ENCODE measurements at regions not wholly inside any gene's neighbourhood (a gene's known extent, or its start where the extent isn't known, plus 50 kb on each side); places are given as distances from the start of the nearest gene placed in this dataset.

DNA sequence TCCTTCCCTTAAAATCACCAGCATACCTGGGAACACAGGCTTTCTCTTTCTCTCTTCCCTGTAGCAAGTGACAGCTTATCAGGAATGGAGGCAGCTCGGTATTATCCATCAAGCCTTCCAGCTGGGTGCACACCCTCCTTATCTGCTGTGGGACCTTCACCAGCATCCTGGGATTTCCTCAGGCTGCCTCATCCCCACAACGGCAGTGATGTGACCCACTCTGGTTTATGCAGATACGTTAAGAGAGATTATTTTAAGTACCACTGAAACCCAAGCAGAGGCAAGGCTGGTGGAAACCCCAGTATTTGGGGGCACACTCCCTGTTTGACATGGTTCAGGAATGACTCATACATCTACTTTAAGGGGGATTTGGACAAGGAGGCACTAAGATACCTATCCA is 192.1 kb downstream of the TM9SF2 start:
- TF ChIP-seq KDM1A (IDR thresholded peaks at IDR 0.05; ENCODE audit: borderline replicate concordance, low read length): no peak
- no peak for TF ChIP-seq EZH2 (IDR thresholded peaks at IDR 0.05; ENCODE audit: low read depth, low read length, severe bottlenecking)

Measured in H1 (cell line).